ENCODE measurements at regions not wholly inside any gene's neighbourhood (a gene's known extent, or its start where the extent isn't known, plus 50 kb on each side); places are given as distances from the start of the nearest gene placed in this dataset.
"Not testable (repeated sequence)": the region's sequence is repeated elsewhere in the genome, so short reads cannot be mapped to it uniquely, and the experiment has no call there.

DNA sequence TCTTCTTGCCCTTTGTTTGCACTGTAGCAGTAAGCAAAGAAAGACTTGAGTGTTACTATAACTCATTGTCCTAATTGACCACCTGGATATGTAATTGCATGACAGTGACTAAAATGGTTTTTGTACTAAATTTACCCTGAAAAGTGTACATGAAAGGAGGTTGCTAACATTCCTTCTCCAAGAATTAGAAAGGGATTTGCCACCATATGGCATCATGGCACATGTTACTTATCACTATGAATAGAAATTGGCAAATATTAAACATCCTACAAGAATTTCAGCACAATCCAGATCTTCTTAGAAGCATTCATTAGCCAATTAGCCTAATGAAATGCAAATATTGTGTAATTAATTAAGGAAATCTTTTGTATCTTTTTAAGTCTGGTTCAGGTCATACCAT lies 834.2 kb downstream of the STPG2 start:
- Mint-ChIP-seq H3K4me3 (no peak overlapping the region), H3K9me3 (peaks cover 2 to 7% (median 3%) of the 10 kb centered on the region in 3 donors), H3K4me1 (no peaks in the 10 kb centered on the region), H3K27ac (no peak overlapping the region), H3K36me3 (no peaks in the 10 kb centered on the region), H3K27me3 (no peaks in the 10 kb centered on the region)

DNA sequence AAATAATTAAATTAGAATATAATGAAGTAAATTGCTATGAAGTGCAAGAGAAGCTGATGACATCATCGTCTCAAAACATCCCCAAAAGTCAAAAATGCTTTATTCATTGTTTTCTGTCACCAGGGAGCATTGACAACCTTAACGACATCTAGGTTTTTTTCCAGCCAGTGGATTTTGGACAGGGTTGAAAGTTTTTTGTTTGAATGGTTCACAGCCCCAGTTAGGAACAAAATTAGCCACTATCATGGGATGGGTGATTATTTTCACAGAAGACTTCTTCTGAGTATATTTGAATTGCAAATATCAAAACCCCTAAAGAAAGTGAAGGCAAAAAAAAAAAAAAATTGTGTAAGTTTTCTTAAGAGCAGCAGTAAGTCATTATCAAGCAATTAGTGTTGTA lies 826.1 kb downstream of the STPG2 start:
- no peak overlapping the region for H3K27ac Mint-ChIP-seq
- H3K36me3 Mint-ChIP-seq, result peaks cover 3% of the 10 kb centered on the region
- peaks cover 3 to 11% (median 6%) of the 10 kb centered on the region in 3 donors for H3K9me3 Mint-ChIP-seq
- H3K4me1 Mint-ChIP-seq, result no peaks in the 10 kb centered on the region
- no peaks in the 10 kb centered on the region for H3K27me3 Mint-ChIP-seq
- H3K4me3 Mint-ChIP-seq, result no peak overlapping the region

DNA sequence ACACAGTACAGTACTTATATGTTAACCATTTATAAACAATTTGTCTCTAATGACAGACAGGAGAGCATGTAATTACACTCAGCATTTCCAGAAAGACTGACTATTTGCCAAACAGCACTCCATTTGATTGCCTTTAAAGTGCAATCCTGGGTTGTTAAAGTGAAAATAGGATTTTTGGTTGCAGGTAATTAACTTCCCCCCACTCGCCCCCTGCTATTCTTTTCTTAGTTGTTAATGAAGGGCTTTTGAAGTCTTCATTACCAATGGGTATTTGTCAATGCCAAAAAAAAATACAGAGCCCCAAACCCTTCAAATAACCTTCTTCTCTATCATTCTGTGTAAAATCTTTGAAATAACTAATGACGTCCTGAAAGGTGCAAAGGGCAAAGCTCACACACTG lies 825.6 kb downstream of the STPG2 start:
- no peaks in the 10 kb centered on the region for H3K4me1 Mint-ChIP-seq
- peaks cover 3 to 16% (median 6%) of the 10 kb centered on the region in 3 donors for H3K9me3 Mint-ChIP-seq
- no peak overlapping the region for H3K27ac Mint-ChIP-seq

DNA sequence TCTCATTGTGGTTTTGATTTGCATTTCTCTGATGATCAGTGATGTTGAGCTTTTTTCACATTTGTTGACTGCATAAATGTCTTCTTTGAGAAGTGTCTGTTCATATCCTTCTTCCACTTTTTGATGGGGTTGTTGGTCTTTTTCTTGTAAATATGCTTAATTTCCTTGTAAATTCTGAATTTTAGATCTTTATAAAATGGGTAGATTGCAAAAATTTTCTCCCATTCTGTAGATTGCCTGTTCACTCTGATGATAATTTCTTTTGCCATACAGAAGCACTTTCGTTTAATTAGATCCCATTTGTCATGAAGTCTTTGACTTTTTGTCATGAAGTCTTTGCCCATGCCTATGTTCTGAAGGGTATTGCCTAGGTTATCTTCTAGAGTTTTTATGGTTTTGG lies 817.5 kb downstream of the STPG2 start:
- not testable (repeated sequence) for H3K4me1 Mint-ChIP-seq, H3K36me3 Mint-ChIP-seq, H3K4me3 Mint-ChIP-seq, H3K27me3 Mint-ChIP-seq
- Mint-ChIP-seq H3K9me3 (peaks cover 0 to 27% (median 11%) of the 10 kb centered on the region in 3 donors), H3K27ac (peak overlapping the region in 1 of 3 donors; percentile 82)

More for the DNA sequence above, 825.6 kb downstream of the STPG2 start:
- no peaks in the 10 kb centered on the region for H3K27me3 Mint-ChIP-seq
- peaks cover 3% of the 10 kb centered on the region for H3K36me3 Mint-ChIP-seq
- H3K4me3 Mint-ChIP-seq, result no peak overlapping the region

DNA sequence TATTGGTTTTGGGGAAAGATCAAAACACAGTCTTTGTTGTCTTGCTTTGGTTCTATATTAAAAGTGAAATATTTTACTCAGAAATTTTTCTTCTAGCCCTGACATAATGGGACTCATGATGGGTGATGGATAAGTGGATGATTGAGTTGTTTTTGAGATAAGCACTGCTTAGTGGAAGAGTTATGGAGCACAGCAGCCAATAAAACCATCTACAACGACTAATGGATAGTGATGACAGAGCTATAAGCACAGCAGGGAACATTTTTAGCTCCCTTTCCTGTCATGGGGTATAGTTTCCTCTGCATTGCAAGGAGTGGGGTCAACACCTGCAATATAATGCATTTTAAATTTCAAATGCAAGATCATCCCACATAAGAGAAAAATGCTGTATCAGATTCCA lies 812.4 kb downstream of the STPG2 start:
- Mint-ChIP-seq H3K4me1 (no peaks in the 10 kb centered on the region), H3K27me3 (no peaks in the 10 kb centered on the region), H3K36me3 (no peaks in the 10 kb centered on the region), H3K4me3 (no peak overlapping the region), H3K27ac (peak overlapping the region in 1 of 3 donors; percentile 35), H3K9me3 (peaks cover 0 to 9% (median 9%) of the 10 kb centered on the region in 3 donors)

DNA sequence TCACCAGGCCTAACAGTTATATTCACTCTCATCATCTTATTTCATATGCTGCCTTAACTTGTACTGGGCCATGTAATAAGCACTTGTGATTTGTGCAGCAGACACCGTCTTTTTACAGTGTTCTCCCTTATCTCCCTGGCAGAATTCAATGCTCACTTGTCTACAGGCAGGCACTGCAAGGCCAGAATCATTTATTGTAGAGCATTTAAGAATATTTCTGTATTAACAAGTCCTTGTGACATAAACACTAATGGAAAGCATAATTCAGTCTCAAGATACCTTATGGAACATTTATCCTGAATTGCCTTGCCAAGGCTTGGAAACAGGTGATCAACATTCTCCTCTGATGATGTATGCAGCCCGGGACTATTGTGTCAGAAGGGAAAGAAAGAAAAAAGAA lies 808.9 kb downstream of the STPG2 start:
- Mint-ChIP-seq H3K9me3 (peaks cover 8 to 10% (median 10%) of the 10 kb centered on the region in 3 donors), H3K36me3 (no peaks in the 10 kb centered on the region), H3K4me3 (no peak overlapping the region)

DNA sequence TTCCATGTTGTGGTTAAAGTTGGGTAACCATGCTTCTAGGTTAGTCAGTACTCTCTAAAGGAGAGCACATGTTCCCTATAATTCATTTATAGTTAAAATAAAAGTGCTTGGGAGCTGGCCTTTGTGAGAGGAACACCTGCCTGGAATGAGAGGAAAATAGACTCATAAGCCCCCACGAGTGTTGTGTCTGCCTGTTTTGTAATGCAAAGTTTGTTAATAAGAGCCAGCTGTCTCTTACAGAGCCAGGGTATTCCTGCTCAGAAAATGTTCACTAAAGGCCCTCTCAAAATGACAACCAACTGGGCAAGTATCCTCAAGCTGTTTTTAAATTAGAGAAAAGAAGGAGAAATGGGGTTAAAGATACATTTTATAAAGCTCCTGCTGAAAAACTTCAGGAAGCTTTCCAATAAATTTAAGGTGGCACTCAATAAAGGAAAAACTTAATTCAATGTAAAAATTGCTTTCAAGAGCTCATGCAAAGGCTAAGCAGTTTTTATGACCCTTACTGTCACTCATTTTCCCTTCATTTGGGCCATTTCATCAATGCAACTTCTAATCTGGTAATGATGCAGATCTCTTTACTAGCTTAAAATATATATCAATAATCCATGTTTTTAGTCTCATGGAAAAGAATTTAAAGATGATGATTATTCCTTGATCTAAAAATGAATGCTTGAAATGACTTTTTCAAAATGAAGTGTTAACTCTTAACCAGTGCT lies 793.6 kb downstream of the STPG2 start:
- Mint-ChIP-seq H3K36me3 (no peaks in the 10 kb centered on the region), H3K9me3 (peaks cover 0 to 2% (median 2%) of the 10 kb centered on the region in 3 donors), H3K27ac (no peak overlapping the region), H3K4me3 (no peak overlapping the region), H3K27me3 (no peaks in the 10 kb centered on the region), H3K4me1 (no peaks in the 10 kb centered on the region)

More for the DNA sequence above, 808.9 kb downstream of the STPG2 start:
- Mint-ChIP-seq H3K4me1 (no peaks in the 10 kb centered on the region), H3K27ac (no peak overlapping the region), H3K27me3 (no peaks in the 10 kb centered on the region)

DNA sequence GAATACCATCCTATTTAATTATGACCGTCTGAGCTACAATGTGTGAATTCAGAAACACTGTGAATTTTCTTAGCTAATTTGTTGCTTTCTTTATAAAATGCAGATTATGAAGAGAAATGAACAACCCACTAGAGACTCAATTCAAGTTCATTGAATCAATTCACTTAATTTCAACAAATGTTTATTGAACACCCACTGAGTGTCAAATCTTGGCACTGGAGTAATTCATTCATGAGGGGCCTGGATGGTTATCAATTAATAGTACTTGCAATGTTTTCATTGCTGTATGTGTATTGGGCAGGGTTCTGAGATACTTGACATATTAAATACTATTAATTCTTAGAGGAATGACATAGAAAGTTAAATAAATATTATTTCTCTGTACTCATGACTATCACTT lies 789.4 kb downstream of the STPG2 start:
- no peak overlapping the region for H3K4me3 Mint-ChIP-seq
- H3K9me3 Mint-ChIP-seq, result peaks cover 4 to 12% (median 5%) of the 10 kb centered on the region in 3 donors
- no peak overlapping the region for H3K27ac Mint-ChIP-seq

DNA sequence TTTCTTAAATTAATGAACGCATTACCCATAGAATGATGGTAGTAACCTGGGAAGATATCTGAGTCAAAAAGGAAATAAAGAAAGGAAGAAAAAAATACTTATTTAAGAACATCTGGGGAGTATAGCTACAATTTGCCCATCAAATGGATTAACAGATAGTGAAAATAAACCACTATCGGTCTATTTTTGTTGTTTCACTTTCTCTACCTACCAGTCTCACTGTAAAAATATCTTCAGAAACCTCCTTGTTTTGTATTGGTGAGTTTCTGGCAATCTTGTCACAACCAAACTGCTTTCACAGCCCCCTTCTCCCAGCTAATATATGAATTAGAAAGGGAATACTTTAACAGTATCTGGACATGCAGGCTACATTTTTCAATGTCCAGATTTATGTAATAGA lies 783.5 kb downstream of the STPG2 start:
- H3K9me3 Mint-ChIP-seq, result peaks cover 10 to 19% (median 16%) of the 10 kb centered on the region in 3 donors
- H3K27me3 Mint-ChIP-seq, result no peaks in the 10 kb centered on the region
- H3K27ac Mint-ChIP-seq, result no peak overlapping the region
- H3K4me3 Mint-ChIP-seq, result no peak overlapping the region
- H3K36me3 Mint-ChIP-seq, result peaks cover 2% of the 10 kb centered on the region
- no peaks in the 10 kb centered on the region for H3K4me1 Mint-ChIP-seq

More for the DNA sequence above, 789.4 kb downstream of the STPG2 start:
- Mint-ChIP-seq H3K36me3 (no peaks in the 10 kb centered on the region), H3K4me1 (no peaks in the 10 kb centered on the region), H3K27me3 (no peaks in the 10 kb centered on the region)

DNA sequence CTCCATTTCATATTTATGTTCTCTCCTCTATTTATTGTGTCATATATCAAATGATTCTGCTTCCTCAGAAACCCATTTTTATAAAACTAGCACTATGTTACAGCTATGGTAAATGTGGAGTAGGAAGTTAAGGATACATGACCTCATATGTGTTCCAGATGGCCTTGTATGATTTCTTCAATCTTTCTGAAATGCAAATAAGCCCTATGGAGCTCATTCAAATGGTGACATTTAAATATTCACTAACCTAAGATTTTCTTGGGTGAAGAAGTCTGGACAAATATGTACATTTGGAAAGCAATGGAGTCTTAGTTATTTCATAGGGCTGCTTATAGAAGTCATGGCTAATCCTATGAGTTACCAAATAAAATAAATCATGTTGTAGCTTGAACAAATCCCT lies 782.5 kb downstream of the STPG2 start:
- Mint-ChIP-seq H3K4me1 (no peaks in the 10 kb centered on the region), H3K9me3 (peaks cover 9 to 19% (median 14%) of the 10 kb centered on the region in 3 donors)

DNA sequence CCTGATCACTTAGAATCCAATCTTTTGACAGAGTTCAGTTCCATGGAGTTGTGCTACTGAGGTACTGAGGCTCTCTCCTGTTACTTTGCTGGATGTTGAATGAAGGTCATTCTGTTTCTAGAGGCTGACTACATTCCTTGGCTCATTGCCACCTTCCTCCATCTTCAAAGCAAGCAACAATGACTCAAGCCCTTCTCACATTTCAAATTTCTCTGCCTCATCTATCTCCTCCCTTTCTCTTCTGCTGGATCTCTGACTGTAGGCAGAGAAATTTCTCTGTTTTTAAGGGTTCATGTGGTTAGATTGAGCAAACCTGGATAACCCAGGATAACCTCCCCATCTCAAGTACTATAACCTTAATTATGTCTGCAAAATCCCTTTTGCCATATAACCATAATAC lies 775.4 kb downstream of the STPG2 start:
- Mint-ChIP-seq H3K4me3 (peak overlapping the region in 1 of 4 donors; percentile 59), H3K36me3 (no peaks in the 10 kb centered on the region), H3K9me3 (peaks cover 5 to 20% (median 6%) of the 10 kb centered on the region in 3 donors), H3K4me1 (no peaks in the 10 kb centered on the region), H3K27me3 (no peaks in the 10 kb centered on the region), H3K27ac (no peak overlapping the region)

More for the DNA sequence above, 782.5 kb downstream of the STPG2 start:
- Mint-ChIP-seq H3K36me3 (peaks cover 2% of the 10 kb centered on the region), H3K27me3 (no peaks in the 10 kb centered on the region), H3K4me3 (no peak overlapping the region), H3K27ac (no peak overlapping the region)

DNA sequence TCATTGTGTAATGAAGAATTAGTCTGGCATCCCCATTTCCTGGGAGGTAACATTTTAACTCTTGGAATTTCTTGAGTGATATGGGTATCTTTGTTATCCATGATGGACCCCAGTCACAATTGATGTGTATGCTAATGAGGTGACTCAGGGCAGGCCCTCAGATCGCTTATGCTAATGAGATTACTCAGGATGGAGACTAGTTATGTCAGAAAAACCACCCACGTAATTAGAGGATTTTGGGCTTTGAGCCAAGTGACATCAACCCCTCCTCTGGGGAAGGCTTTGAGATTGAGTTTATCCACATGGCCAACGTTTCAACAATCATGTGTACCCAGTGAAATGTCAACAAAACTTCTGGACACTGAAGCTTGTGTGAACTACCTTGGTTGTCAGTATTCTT lies 772.7 kb downstream of the STPG2 start:
- Mint-ChIP-seq H3K4me1 (no peaks in the 10 kb centered on the region), H3K36me3 (no peaks in the 10 kb centered on the region), H3K4me3 (no peak overlapping the region), H3K9me3 (peaks cover 0 to 18% (median 2%) of the 10 kb centered on the region in 3 donors), H3K27me3 (no peaks in the 10 kb centered on the region), H3K27ac (no peak overlapping the region)

DNA sequence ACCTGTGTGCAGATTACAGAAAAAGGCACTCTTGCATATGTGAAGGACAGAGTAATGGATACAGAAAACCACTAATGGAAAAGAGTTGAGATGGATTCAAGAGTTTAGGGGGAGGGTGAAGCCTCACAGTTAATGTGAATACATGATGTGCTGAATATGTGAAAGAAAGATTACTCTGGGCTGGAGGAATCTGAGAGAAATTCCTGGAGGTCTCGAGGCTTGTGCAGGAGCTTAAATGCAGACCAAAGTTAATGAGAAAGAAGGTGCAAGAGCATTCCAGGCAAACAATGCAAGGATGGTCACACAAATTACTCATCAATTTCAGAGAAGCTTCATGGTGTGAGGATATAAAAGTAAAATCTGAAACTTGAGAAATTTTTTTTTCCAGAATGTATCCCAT lies 768.8 kb downstream of the STPG2 start:
- no peak overlapping the region for H3K27ac Mint-ChIP-seq
- peaks cover 0 to 10% (median 5%) of the 10 kb centered on the region in 3 donors for H3K9me3 Mint-ChIP-seq
- H3K36me3 Mint-ChIP-seq, result no peaks in the 10 kb centered on the region
- H3K4me1 Mint-ChIP-seq, result no peaks in the 10 kb centered on the region
- no peak overlapping the region for H3K4me3 Mint-ChIP-seq
- no peaks in the 10 kb centered on the region for H3K27me3 Mint-ChIP-seq

DNA sequence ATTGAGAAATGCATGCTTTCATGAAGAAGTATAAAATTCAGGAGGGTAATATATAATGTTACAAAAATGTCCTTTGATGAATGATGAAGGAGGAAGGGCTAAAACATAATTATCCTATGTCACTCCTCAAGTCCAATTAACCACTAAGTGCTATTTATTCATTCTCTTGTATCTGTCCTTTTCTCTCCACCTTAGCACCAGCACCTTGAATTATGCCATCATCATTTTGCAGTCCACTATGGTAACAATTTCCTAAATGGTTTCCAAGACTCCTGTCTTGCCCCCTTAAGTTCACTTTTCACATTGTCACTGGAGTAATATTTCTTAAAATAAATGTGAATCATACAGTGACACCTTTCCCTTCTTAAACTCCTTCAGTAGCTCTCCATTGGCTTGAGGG lies 756.3 kb downstream of the STPG2 start:
- Mint-ChIP-seq H3K4me1 (no peaks in the 10 kb centered on the region), H3K4me3 (no peak overlapping the region), H3K9me3 (peaks cover 0 to 9% (median 4%) of the 10 kb centered on the region in 3 donors), H3K27me3 (no peaks in the 10 kb centered on the region), H3K27ac (no peak overlapping the region), H3K36me3 (no peaks in the 10 kb centered on the region)

DNA sequence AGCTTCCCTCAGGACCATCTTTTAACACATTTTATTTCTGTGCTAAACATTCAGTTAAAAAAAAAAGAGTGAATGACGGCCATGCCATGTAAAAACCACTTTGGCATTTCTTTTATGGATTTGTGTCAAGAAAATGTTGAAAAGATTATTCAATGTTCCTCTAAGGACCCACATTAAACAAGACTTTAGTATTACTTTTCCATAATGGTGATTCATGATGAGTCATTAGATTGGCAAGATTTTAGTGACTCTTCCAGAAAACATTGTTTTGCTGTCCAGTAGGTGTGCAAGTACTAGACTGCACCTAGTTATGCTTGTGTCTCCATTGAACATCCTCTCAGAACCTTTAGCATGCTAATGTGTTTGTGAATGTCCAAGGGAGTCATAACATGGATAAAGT lies 748.6 kb downstream of the STPG2 start:
- Mint-ChIP-seq H3K4me3 (no peak overlapping the region), H3K27ac (no peak overlapping the region), H3K36me3 (no peaks in the 10 kb centered on the region)

DNA sequence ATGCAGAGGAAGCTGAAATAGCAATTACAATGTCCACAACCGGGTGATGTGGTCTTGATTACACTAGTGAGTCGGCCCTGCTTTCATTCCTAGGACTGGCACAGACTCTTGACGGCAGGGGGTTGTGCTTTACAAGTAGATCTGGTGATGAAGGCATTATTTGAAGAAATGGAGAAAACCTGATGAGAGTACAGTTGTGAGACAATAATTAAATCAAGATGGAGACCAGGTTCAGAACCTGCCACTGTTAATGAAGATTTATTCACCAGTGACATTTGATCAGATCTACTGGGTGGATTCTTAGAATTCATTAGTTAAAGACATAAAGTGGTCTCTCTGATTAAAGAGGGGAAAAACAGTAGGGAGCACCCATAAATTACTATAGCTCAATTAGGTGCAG lies 747.2 kb downstream of the STPG2 start:
- H3K4me1 Mint-ChIP-seq, result no peaks in the 10 kb centered on the region
- no peaks in the 10 kb centered on the region for H3K36me3 Mint-ChIP-seq
- no peak overlapping the region for H3K27ac Mint-ChIP-seq
- H3K27me3 Mint-ChIP-seq, result no peaks in the 10 kb centered on the region
- no peak overlapping the region for H3K4me3 Mint-ChIP-seq
- peaks cover 0 to 7% (median 2%) of the 10 kb centered on the region in 3 donors for H3K9me3 Mint-ChIP-seq

More for the DNA sequence above, 748.6 kb downstream of the STPG2 start:
- H3K9me3 Mint-ChIP-seq, result peaks cover 0 to 2% (median under 1%) of the 10 kb centered on the region in 3 donors
- no peaks in the 10 kb centered on the region for H3K4me1 Mint-ChIP-seq
- no peaks in the 10 kb centered on the region for H3K27me3 Mint-ChIP-seq

All from IgD-negative memory B cell (primary cell).